HG02610 (cell line): ENCODE measurements at regions not wholly inside any gene's neighbourhood (a gene's known extent, or its start where the extent isn't known, plus 50 kb on each side); places are given as distances from the start of the nearest gene placed in this dataset.
A peak's percentile ranks its signal among the peaks of the same experiment; 100 is the strongest.
"Not testable (repeated sequence)": the region's sequence is repeated elsewhere in the genome, so short reads cannot be mapped to it uniquely, and the experiment has no call there.

Experiments
- ATAC-seq: cut with Tn5 transposase; IDR thresholded peaks from one replicate; pipeline ENCODE4 v1.9.1; 2021; ENCODE audit warnings: mild to moderate bottlenecking, moderate library complexity; ENCODE audit not compliant: unreplicated experiment

GRCh38 chr1:198932351-198932991, 293.6 kb downstream of the PTPRC start:
- ATAC-seq = no peak

GRCh38 chr1:198933515-198934222, 294.8 kb downstream of the PTPRC start:
- no peak for ATAC-seq

- no peak for ATAC-seq
Measured at GRCh38 chr1:198934426-198934825, 295.6 kb downstream of the PTPRC start.

GRCh38 chr1:198934901-198935305, 296.1 kb downstream of the PTPRC start:
- ATAC-seq = no peak

GRCh38 chr1:198935306-198935921, 296.6 kb downstream of the PTPRC start:
- peak; percentile 51 for ATAC-seq

GRCh38 chr1:198936371-198937083, 297.7 kb downstream of the PTPRC start:
- no peak for ATAC-seq

- peak; percentile 92 for ATAC-seq
Measured at GRCh38 chr1:198937231-198938031, 298.6 kb downstream of the PTPRC start.

GRCh38 chr1:198939286-198939685, 300.4 kb downstream of the PTPRC start:
- ATAC-seq = no peak

GRCh38 chr1:198939956-198940355, 301.1 kb downstream of the PTPRC start:
- no peak for ATAC-seq

GRCh38 chr1:198942466-198942865, 303.6 kb downstream of the PTPRC start:
- no peak for ATAC-seq

- ATAC-seq = no peak
Measured at GRCh38 chr1:198943484-198944187, 304.8 kb downstream of the PTPRC start.

GRCh38 chr1:198947456-198947855, 308.6 kb downstream of the PTPRC start:
- ATAC-seq = no peak

GRCh38 chr1:198948895-198949659, 310.2 kb downstream of the PTPRC start:
- no peak for ATAC-seq

- ATAC-seq = no peak
Measured at GRCh38 chr1:198950036-198950435, 311.2 kb downstream of the PTPRC start.

GRCh38 chr1:198955085-198955484, 316.2 kb downstream of the PTPRC start:
- ATAC-seq = no peak

GRCh38 chr1:198957044-198957443, 318.2 kb downstream of the PTPRC start:
- ATAC-seq = no peak

- no peak for ATAC-seq
Measured at GRCh38 chr1:198959032-198959431, 320.2 kb downstream of the PTPRC start.

GRCh38 chr1:198959676-198960075, 320.8 kb downstream of the PTPRC start:
- no peak for ATAC-seq

- not testable (repeated sequence) for ATAC-seq
Measured at GRCh38 chr1:198963796-198964195, 325.0 kb downstream of the PTPRC start.
